Natural killer cell treated with Interleukin-12 subunit alpha and Interleukin-12 subunit beta and Interleukin-15 and Interleukin-18, amount 100 ng/mL, for 72 hours (primary cell): ENCODE measurements at regions not wholly inside any gene's neighbourhood (a gene's known extent, or its start where the extent isn't known, plus 50 kb on each side); places are given as distances from the start of the nearest gene placed in this dataset.
A peak's percentile ranks its signal among the peaks of the same experiment; 100 is the strongest.

Source experiments
- ATAC-seq, 2 donors: fragments of 150-1000 bp; cut with Tn5 transposase in 1 of 2; sonication (Bioruptor Pico), chemical (Tn5 transposase) in 1 of 2; 2 replicates each; pipeline ENCODE4 v1.10.0; 2021
- DNase-seq: peaks from one replicate; pipeline ENCODE4 v3.0.0; 2022; ENCODE audit warnings: low spot score
- H3K27ac Mint-ChIP-seq, 2 donors: 1 replicate in 1 of 2; 2 replicates in 1 of 2; pipeline ENCODE4 v1.8.0; 2022; ENCODE audit warnings: mixed read lengths in 2 of 2, mild to moderate bottlenecking in 1 of 2, moderate library complexity in 1 of 2
- H3K27me3 Mint-ChIP-seq, 2 donors: 1 replicate in 1 of 2; 2 replicates in 1 of 2; pipeline ENCODE4 v1.8.0; 2022; ENCODE audit warnings: mixed read lengths in 2 of 2
- H3K36me3 Mint-ChIP-seq: one replicate; pipeline ENCODE4 v1.8.0; 2022; ENCODE audit warnings: mixed read lengths
- H3K4me1 Mint-ChIP-seq, 2 donors: 1 replicate in 1 of 2; 2 replicates in 1 of 2; pipeline ENCODE4 v1.8.0; 2022; ENCODE audit warnings: low read depth in 2 of 2, mixed read lengths in 2 of 2, mild to moderate bottlenecking in 1 of 2
- H3K4me3 Mint-ChIP-seq: one replicate; pipeline ENCODE4 v1.8.0; 2022; ENCODE audit warnings: mixed read lengths
- H3K9me3 Mint-ChIP-seq: 2 replicates; pipeline ENCODE4 v1.8.0; 2022; ENCODE audit warnings: mixed read lengths

DNA sequence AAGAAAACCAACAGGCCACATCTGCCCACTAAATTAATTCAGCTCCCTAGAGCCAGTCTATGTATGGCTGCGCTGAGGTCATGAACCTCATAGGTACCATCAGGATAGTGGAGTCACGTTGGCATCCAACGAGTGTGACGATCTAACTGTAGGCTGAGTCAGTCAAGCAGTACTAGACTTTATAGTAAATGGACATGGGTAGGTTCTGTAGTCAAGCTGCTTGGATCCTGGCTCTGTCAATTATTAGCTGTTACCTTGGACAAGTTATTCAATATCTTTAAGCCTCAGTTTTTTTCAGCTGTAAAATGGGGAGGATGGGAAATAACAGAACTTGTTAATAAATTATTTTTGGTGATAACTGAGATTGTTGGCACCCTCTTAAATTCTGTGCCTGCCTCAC, 432.4 kb upstream of the RASGEF1B start:
- DNase-seq (no peak), ATAC-seq (no peak)
- Mint-ChIP-seq H3K27ac (no peak overlapping the region), H3K4me3 (no peak overlapping the region), H3K4me1 (no peaks in the 10 kb centered on the region), H3K36me3 (no peaks in the 10 kb centered on the region), H3K27me3 (peaks cover 11 to 26% of the 10 kb centered on the region in 2 donors), H3K9me3 (no peaks in the 10 kb centered on the region)

DNA sequence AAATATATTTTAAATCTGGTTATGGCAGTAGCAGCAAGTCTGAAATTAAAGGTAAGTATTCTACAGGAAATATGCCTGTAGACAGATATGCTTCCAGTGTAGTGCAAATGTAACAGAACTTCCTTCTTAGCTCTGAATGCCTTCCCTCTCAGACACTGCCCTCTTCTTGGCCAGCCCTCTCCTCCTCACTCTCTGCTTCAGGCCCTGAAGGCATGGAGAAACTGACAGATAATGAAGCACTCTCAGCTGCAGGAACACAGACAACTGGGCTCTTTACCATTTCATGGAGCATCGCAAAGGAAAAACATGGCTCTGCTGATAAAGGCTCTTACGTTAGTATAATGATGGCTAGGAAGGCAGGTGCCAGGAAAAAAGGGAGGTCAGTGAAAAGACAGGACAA, 431.5 kb upstream of the RASGEF1B start:
- H3K27me3 Mint-ChIP-seq: peaks cover 12 to 17% of the 10 kb centered on the region in 2 donors
- peaks cover 0 to 4% of the 10 kb centered on the region in 2 donors for H3K4me1 Mint-ChIP-seq
- no peaks in the 10 kb centered on the region for H3K9me3 Mint-ChIP-seq
- DNase-seq (no peak), ATAC-seq (no peak)
- no peak overlapping the region for H3K4me3 Mint-ChIP-seq
- H3K36me3 Mint-ChIP-seq: no peaks in the 10 kb centered on the region
- H3K27ac Mint-ChIP-seq: no peak overlapping the region

DNA sequence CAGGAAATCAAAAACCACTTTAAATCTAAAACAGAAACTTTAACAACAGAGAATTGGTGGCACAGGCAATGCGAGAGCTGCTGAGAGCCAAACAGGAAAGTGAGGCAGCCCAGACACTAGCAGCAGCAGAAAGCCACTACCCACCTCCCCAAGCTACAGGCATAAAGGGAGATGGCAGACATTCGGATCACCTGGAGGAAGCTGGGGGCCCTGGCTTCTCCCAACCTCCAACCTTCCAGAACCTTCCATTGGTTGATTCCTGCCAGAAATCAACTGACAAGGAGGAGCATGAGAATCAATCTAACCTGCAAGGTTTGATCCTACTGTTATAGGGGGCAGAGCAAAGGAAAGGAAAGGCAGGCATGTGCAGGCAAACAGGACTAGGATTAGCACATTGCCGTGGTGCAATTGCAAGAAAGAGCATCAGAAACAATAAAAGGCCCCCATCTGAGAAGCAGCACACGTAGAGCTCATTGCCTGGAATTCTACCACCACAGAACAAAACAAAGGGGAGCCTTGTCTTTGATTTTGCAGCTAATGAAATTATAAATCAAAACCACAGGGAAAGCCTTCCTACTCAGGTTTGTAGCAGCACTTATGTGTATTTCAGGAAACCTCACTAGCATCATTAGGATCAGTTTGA, 427.3 kb upstream of the RASGEF1B start:
- no peaks in the 10 kb centered on the region for H3K36me3 Mint-ChIP-seq
- H3K4me1 Mint-ChIP-seq: peaks cover 0 to 4% of the 10 kb centered on the region in 2 donors
- no peaks in the 10 kb centered on the region for H3K9me3 Mint-ChIP-seq
- H3K27me3 Mint-ChIP-seq: peaks cover 13 to 15% of the 10 kb centered on the region in 2 donors
- DNase-seq: no peak
- no peak overlapping the region for H3K27ac Mint-ChIP-seq
- no peak overlapping the region for H3K4me3 Mint-ChIP-seq
- ATAC-seq: no peak

DNA sequence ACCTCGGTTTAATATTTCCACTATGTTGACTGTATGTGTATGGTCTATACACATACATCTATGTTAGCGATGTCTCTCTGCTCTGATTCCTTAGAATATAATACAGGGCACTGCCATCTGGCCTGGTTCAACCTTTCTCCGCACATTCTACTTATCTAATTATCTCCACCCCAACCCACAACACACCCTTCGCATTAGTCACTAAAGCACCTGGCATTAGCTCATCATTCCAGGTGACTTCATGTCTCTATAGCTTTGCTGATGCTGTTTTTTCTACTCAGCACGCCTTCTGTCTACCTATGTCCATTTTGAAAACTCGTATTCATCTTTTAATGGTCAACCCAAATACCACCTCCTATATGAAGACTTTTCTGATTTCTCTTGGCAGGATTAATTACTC, 425.2 kb upstream of the RASGEF1B start:
- Mint-ChIP-seq H3K36me3 (no peaks in the 10 kb centered on the region), H3K4me1 (peaks cover 0 to 4% of the 10 kb centered on the region in 2 donors), H3K27me3 (peaks cover 21 to 24% of the 10 kb centered on the region in 2 donors), H3K4me3 (no peak overlapping the region), H3K27ac (no peak overlapping the region), H3K9me3 (no peaks in the 10 kb centered on the region)
- no peak for ATAC-seq
- DNase-seq: no peak

DNA sequence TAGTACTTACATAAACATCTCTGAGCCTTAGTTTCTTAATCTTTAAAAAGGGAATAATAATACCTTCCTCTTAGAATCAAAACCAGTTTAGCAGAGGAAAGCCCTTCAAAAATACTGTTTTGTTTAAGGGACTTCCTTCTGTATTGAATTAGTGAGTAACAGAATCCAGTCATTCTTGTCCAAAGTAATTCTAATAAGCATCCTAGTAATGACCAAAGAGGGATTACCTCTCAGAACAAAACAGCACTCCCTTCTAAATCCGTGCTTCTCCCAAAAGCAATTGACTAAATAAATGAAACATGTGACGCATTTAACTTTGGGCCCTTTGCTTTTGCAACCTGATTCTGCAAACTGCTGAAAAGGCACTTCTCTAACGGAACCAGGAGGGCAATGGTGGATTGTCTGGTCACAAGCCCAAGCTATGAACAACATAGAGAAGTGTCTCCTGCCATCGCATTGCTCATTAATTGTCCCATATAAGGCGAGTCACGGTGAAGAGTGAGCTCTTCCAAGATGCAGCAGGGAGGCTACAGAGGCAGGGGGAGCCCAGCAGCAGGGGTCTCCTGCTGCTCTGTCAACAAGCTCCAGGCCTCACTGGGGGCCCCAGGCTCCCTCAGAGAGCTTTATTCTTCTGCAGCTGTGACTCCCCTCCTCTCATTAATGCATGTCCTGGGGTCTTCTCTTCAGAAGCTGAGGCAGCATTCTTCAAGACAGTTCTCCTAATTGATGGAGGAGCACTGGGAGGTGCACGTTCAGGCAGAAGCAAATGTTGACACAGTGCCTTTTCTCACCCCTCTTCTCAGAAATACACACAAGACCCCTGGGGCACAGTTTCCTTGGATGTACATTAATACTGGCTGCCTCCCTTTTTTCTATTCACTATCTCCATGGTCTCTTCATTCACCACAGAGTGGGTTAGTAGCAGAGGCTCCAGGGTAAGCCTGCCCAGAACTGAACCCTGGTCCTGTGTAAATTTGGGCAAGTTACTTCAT, 419.6 kb upstream of the RASGEF1B start:
- peak in 1 of 2 donors; percentile 11 for ATAC-seq
- DNase-seq: no peak
- Mint-ChIP-seq H3K9me3 (no peaks in the 10 kb centered on the region), H3K4me1 (no peaks in the 10 kb centered on the region), H3K27ac (no peak overlapping the region), H3K27me3 (peaks cover 22 to 32% of the 10 kb centered on the region in 2 donors), H3K4me3 (no peak overlapping the region), H3K36me3 (no peaks in the 10 kb centered on the region)

DNA sequence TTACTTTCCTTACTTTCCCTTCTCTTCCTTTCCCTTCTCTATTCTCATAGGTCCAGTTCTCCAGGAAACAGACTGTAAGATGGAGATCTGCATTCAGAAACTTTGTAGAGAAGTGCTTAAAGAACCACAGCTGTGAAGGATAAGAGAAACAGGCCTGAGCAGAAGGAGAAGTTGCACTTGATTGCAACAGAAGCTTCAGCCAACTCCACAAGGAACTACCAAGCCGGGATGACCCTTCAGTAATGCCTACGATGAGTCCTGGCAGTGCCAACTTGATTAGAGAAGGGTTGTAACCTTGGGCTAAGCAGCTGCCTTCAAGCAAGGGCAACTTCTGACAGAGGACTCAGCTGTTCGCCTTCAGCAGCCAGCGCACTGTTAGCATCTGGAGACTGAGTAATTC, 413.3 kb upstream of the RASGEF1B start:
- peaks cover 3% of the 10 kb centered on the region for H3K9me3 Mint-ChIP-seq

DNA sequence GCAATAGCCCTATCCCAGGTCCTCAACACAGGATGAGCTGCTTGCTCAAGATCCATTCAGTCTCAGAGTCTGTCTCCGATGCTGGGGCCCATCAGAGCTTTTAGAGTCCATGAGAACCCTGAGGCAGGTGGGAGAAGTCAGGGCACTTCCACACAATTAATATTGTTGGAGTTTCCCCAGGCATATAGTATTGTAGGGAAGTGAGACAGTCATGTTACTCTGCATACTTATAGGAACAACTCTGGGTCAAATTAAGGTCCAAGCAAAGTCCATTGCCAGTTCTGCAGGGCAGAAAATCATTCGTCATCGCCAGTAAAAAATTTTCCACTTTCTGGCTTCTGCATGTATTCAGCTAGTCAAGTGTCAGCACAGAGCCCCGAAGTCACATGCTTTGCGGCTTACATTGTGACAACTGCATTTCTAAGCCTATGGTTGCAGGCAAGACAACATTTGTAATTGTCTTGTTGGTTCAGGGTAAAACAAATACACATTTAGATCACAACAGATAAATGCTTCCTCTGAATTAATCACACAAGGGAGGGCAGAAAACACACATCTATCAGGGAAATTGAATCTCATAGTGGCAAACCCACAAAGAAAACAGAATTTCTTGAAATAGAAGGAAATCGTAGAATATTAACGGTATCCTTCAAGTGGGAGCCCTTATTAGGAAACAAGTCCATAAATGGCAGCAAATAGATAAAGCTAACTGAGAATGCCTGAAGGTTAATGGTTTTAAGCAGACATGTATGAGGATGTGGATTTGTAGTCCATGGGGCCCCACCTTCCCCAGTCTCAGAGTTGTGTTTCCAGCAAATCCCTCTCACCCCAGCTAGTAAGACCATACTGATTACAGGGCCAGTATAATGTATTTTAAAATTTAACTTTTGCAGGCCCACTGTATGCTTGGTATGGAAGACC, 412.1 kb upstream of the RASGEF1B start:
- Mint-ChIP-seq H3K27ac (no peak overlapping the region), H3K27me3 (peaks cover 11 to 21% of the 10 kb centered on the region in 2 donors), H3K4me3 (no peak overlapping the region), H3K9me3 (peaks cover 3% of the 10 kb centered on the region), H3K4me1 (peaks cover 10 to 11% of the 10 kb centered on the region in 2 donors), H3K36me3 (no peaks in the 10 kb centered on the region)
- DNase-seq (no peak), ATAC-seq (no peak)

More for the DNA sequence above, 413.3 kb upstream of the RASGEF1B start:
- ATAC-seq: no peak
- H3K27ac Mint-ChIP-seq: no peak overlapping the region
- no peak for DNase-seq
- peaks cover 14 to 21% of the 10 kb centered on the region in 2 donors for H3K27me3 Mint-ChIP-seq
- H3K36me3 Mint-ChIP-seq: no peaks in the 10 kb centered on the region
- no peak overlapping the region for H3K4me3 Mint-ChIP-seq
- peaks cover 10 to 11% of the 10 kb centered on the region in 2 donors for H3K4me1 Mint-ChIP-seq

DNA sequence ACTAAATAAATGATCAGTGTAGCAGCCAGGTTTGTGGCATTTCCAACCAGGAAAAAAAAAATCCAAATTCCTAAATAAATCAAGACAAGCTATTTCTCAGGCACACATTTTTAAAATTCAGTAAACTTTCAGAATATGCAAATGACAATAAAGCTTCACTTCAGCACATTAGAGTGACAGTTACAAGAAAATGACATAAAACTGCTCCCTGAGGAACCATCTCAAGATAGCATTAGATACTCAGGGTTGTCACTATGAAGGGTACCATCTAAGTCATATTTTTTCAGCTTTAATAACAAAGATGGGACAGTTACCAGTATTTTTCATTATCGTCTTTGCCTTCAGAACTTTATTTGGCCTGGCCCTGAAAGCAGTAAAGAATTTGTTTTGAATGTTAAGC, 411.3 kb upstream of the RASGEF1B start:
- H3K36me3 Mint-ChIP-seq: no peaks in the 10 kb centered on the region
- no peak overlapping the region for H3K4me3 Mint-ChIP-seq
- DNase-seq (no peak), ATAC-seq (no peak)
- H3K27me3 Mint-ChIP-seq: peaks cover 11 to 21% of the 10 kb centered on the region in 2 donors
- H3K9me3 Mint-ChIP-seq: peaks cover 3% of the 10 kb centered on the region
- peaks cover 10 to 11% of the 10 kb centered on the region in 2 donors for H3K4me1 Mint-ChIP-seq
- H3K27ac Mint-ChIP-seq: no peak overlapping the region

DNA sequence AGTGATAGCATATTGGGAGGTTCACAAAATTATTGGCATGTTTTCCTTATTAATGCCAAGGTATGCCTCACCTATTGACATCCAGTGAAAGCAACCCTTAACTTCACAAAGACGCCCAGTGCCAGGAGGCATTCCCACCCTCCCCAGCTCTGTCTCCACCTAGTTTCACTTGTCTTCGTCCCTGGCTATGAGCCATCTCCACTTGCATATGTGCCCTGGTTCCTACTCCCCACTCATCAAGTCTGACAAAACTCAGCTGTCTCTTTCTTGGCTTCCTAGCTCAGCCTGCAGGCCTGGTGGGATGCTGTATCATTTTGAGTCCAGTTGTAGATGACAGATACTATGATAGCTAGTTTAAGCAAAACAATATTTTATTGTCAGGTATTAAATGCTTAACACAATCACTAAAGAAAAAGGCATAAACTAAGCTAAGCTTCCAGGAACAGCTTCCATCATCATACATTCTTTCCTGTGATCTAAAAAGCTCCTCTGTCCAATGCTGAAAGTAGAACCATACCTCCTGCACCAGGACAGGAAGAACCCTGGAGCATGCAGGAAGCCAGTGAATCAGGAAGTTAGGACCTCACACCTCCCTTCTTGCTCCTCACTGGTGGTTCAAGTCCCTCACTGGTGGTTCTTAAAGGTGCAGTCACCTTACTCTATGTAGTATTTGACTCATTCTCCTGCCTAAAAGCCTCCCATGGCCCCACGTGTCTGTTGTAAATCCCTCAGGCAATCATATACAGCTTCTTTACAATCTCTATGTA, 410.3 kb upstream of the RASGEF1B start:
- peaks cover 8 to 17% of the 10 kb centered on the region in 2 donors for H3K27me3 Mint-ChIP-seq
- ATAC-seq (peak in 1 of 2 donors; percentile 43), DNase-seq (no peak)
- H3K36me3 Mint-ChIP-seq: no peaks in the 10 kb centered on the region
- no peak overlapping the region for H3K27ac Mint-ChIP-seq
- no peak overlapping the region for H3K4me3 Mint-ChIP-seq
- H3K4me1 Mint-ChIP-seq: peaks cover 10 to 11% of the 10 kb centered on the region in 2 donors
- H3K9me3 Mint-ChIP-seq: peaks cover 3% of the 10 kb centered on the region

DNA sequence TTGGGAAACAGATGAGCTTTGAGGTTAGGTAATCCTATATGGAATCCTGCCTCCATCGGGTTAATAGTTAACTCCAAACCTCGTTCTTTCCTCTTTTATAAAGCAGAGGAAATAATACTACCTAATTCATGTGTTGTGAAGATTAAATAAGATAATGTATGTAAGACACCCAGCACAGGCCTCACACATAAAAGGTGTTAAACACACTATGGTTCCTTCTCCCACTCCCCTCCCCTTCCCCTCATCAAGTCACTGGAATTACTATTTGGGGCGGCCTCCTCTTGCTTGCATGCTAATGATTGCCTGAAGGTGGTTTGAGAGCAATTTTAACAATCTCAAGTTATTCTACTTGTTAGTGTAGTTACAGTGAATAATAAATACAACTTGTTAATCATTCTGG, 404.4 kb upstream of the RASGEF1B start:
- ATAC-seq (no peak), DNase-seq (no peak)
- H3K9me3 Mint-ChIP-seq: no peaks in the 10 kb centered on the region
- no peak overlapping the region for H3K4me3 Mint-ChIP-seq
- H3K36me3 Mint-ChIP-seq: no peaks in the 10 kb centered on the region
- no peak overlapping the region for H3K27ac Mint-ChIP-seq
- no peaks in the 10 kb centered on the region for H3K27me3 Mint-ChIP-seq
- no peaks in the 10 kb centered on the region for H3K4me1 Mint-ChIP-seq

DNA sequence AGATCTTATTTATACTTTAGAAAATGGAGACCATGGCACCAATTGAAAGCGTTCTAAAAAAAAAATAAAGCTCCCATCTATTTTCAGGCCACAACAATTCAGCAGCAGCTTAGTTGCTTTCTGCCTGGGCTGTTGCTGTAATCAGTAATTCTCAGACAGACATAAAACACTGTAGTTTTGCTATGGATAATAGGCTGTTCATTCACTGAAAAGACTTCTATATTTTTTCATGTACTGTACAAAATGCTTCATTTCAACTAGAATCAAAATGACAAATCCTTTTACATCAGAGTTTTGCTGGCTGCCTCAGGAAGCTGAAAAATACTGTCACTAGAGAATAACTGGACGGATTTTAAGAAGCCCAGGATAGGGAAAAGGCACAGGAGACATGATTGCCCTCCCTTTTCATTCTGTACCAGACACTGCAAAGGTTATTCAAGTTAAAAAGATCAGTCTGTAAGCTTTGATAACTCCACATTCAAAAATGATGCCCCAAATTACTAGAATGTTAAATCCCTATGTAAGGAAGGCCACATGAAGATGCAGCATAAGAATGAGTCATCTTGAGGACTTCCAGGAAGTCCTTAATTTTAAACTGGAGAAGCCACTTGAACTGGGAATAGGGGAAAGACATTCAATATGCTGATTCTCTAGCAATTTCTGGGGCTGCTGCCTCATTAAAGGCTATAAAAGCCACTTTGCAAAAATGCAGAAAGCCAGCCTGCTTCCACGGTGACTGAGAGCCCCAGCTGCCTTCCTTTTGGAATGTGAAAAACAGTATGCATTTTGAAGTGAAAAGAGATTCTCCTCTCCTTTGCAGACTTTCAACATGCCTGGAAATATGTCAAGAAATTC, 403.2 kb upstream of the RASGEF1B start:
- ATAC-seq (no peak), DNase-seq (no peak)
- no peaks in the 10 kb centered on the region for H3K9me3 Mint-ChIP-seq
- no peaks in the 10 kb centered on the region for H3K4me1 Mint-ChIP-seq
- H3K36me3 Mint-ChIP-seq: no peaks in the 10 kb centered on the region
- no peaks in the 10 kb centered on the region for H3K27me3 Mint-ChIP-seq
- H3K27ac Mint-ChIP-seq: no peak overlapping the region
- no peak overlapping the region for H3K4me3 Mint-ChIP-seq

DNA sequence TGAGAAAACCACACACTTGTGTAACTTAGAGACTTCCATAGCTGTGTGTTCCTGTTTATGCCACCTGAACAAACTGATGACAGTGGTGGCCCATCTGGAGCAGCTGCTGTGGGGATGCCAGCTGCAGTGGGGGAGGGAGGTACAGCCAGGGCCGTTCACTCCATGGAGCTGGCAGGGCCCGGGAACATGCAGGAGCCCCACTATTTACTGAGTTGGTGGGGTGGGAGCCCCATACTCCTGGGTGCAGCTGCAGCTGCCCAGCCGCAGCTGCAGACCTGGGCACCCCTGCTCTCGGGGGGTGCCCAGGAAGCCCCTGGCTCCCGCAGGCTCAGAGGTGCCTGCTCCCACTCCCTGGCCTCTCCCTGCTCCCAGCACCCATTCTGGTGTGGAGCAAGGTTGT, 398.6 kb upstream of the RASGEF1B start:
- DNase-seq (no peak), ATAC-seq (peak; percentile 51)
- no peaks in the 10 kb centered on the region for H3K9me3 Mint-ChIP-seq
- H3K27ac Mint-ChIP-seq: no peak overlapping the region
- H3K4me1 Mint-ChIP-seq: no peaks in the 10 kb centered on the region
- H3K36me3 Mint-ChIP-seq: no peaks in the 10 kb centered on the region
- no peak overlapping the region for H3K4me3 Mint-ChIP-seq
- peaks cover 3 to 6% of the 10 kb centered on the region in 2 donors for H3K27me3 Mint-ChIP-seq
